HFFc6 (cell line): ENCODE measurements at regions not wholly inside any gene's neighbourhood (a gene's known extent, or its start where the extent isn't known, plus 50 kb on each side); places are given as distances from the start of the nearest gene placed in this dataset.

Experiments used
- DNase-seq: peaks from one replicate; pipeline ENCODE4 v3.0.0-alpha.2; 2018
- H3K27ac Mint-ChIP-seq: 2 replicates; pipeline ENCODE4 v1.8.0; 2020; ENCODE audit warnings: mild to moderate bottlenecking, mixed read lengths
- H3K27me3 Mint-ChIP-seq: 2 replicates; pipeline ENCODE4 v1.8.0; 2021; ENCODE audit warnings: mild to moderate bottlenecking, moderate library complexity, mixed read lengths; ENCODE audit not compliant: insufficient read depth
- H3K36me3 Mint-ChIP-seq: 2 replicates; pipeline ENCODE4 v1.8.0; 2021; ENCODE audit warnings: low read depth, mixed read lengths
- H3K4me1 Mint-ChIP-seq: 2 replicates; pipeline ENCODE4 v1.8.0; 2020; ENCODE audit warnings: low read depth, mixed read lengths
- H3K4me3 Mint-ChIP-seq: 2 replicates; pipeline ENCODE4 v1.8.0; 2020; ENCODE audit warnings: mild to moderate bottlenecking, moderate library complexity, mixed read lengths
- H3K9me3 Mint-ChIP-seq: 2 replicates; pipeline ENCODE4 v1.8.0; 2020; ENCODE audit warnings: mild to moderate bottlenecking, mixed read lengths
- TF ChIP-seq, protein P1 (sequence below): fragments of 200-600 bp; sonication (generic); IDR thresholded peaks from 2 replicates; pipeline ENCODE4 v1.5.0; 2021; ENCODE audit warnings: antibody characterized with exemption, mild to moderate bottlenecking

GRCh38 chr7:20562461-20562860 lies 53.0 kb upstream of the ABCB5 start:
- DNase-seq, result no peak

More at GRCh38 chr7:20562461-20562860, 53.0 kb upstream of the ABCB5 start:
- Mint-ChIP-seq H3K4me1 (no peaks in the 10 kb centered on the region), H3K36me3 (no peaks in the 10 kb centered on the region), H3K9me3 (peaks cover 20% of the 10 kb centered on the region), H3K27ac (no peak overlapping the region), H3K4me3 (no peak overlapping the region), H3K27me3 (no peaks in the 10 kb centered on the region; the same call in 1 of the 2 replicates)
- TF ChIP-seq, protein P1, sequence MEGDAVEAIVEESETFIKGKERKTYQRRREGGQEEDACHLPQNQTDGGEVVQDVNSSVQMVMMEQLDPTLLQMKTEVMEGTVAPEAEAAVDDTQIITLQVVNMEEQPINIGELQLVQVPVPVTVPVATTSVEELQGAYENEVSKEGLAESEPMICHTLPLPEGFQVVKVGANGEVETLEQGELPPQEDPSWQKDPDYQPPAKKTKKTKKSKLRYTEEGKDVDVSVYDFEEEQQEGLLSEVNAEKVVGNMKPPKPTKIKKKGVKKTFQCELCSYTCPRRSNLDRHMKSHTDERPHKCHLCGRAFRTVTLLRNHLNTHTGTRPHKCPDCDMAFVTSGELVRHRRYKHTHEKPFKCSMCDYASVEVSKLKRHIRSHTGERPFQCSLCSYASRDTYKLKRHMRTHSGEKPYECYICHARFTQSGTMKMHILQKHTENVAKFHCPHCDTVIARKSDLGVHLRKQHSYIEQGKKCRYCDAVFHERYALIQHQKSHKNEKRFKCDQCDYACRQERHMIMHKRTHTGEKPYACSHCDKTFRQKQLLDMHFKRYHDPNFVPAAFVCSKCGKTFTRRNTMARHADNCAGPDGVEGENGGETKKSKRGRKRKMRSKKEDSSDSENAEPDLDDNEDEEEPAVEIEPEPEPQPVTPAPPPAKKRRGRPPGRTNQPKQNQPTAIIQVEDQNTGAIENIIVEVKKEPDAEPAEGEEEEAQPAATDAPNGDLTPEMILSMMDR, result no peak
